Osteocyte (in vitro differentiated cells): ENCODE measurements at regions not wholly inside any gene's neighbourhood (a gene's known extent, or its start where the extent isn't known, plus 50 kb on each side); places are given as distances from the start of the nearest gene placed in this dataset.

Experiments
- DNase-seq: peaks from one replicate; pipeline ENCODE4 v3.0.0; 2021; ENCODE audit warnings: mixed read lengths; ENCODE audit not compliant: unreplicated experiment; ENCODE audit errors: extremely low spot score
- H3K27ac Mint-ChIP-seq: one replicate; pipeline ENCODE4 v1.8.0; 2021; ENCODE audit warnings: mild to moderate bottlenecking, mixed read lengths; ENCODE audit not compliant: unreplicated experiment
- H3K27me3 Mint-ChIP-seq: one replicate; pipeline ENCODE4 v1.8.0; 2021; ENCODE audit warnings: mixed read lengths; ENCODE audit not compliant: unreplicated experiment
- H3K36me3 Mint-ChIP-seq: one replicate; pipeline ENCODE4 v1.8.0; 2021; ENCODE audit warnings: mixed read lengths; ENCODE audit not compliant: unreplicated experiment
- H3K4me1 Mint-ChIP-seq: one replicate; pipeline ENCODE4 v1.8.0; 2021; ENCODE audit warnings: mixed read lengths; ENCODE audit not compliant: unreplicated experiment
- H3K4me3 Mint-ChIP-seq: one replicate; pipeline ENCODE4 v1.8.0; 2021; ENCODE audit warnings: mild to moderate bottlenecking, moderate library complexity, mixed read lengths; ENCODE audit not compliant: unreplicated experiment
- H3K9me3 Mint-ChIP-seq: one replicate; pipeline ENCODE4 v1.8.0; 2021; ENCODE audit warnings: mixed read lengths; ENCODE audit not compliant: unreplicated experiment
- TF ChIP-seq, protein P1 (sequence below): fragments of 200-600 bp; sonication (generic); IDR thresholded peaks from 2 replicates; pipeline ENCODE4 v1.5.0; 2021; ENCODE audit warnings: antibody characterized with exemption, mild to moderate bottlenecking, moderate library complexity

DNA sequence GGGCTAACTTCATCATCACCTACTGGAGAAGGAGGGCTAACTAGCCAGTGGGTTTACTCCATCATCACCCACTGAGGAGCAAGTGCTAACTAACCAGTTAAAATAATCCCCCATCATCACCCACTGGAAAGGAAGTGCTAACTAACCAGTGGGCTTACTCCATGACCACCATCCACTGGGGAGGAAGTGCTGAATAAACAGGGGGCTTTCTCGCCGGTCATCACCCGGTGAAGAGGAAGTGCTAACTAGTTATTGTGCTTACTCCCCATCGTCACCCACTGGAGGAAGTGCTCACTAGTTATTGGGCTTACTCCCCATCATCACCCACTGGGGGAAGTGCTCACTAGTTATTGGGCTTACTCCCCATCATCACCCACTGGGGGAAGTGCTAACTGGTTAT is 124.4 kb upstream of the SALL3 start:
- H3K27ac Mint-ChIP-seq: no peak overlapping the region
- TF ChIP-seq, protein P1, sequence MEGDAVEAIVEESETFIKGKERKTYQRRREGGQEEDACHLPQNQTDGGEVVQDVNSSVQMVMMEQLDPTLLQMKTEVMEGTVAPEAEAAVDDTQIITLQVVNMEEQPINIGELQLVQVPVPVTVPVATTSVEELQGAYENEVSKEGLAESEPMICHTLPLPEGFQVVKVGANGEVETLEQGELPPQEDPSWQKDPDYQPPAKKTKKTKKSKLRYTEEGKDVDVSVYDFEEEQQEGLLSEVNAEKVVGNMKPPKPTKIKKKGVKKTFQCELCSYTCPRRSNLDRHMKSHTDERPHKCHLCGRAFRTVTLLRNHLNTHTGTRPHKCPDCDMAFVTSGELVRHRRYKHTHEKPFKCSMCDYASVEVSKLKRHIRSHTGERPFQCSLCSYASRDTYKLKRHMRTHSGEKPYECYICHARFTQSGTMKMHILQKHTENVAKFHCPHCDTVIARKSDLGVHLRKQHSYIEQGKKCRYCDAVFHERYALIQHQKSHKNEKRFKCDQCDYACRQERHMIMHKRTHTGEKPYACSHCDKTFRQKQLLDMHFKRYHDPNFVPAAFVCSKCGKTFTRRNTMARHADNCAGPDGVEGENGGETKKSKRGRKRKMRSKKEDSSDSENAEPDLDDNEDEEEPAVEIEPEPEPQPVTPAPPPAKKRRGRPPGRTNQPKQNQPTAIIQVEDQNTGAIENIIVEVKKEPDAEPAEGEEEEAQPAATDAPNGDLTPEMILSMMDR: no peak
- H3K27me3 Mint-ChIP-seq: no peaks in the 10 kb centered on the region
- DNase-seq: peak; percentile 65
- H3K9me3 Mint-ChIP-seq: peaks cover 35% of the 10 kb centered on the region
- no peaks in the 10 kb centered on the region for H3K36me3 Mint-ChIP-seq
- H3K4me1 Mint-ChIP-seq: no peaks in the 10 kb centered on the region
- no peak overlapping the region for H3K4me3 Mint-ChIP-seq

DNA sequence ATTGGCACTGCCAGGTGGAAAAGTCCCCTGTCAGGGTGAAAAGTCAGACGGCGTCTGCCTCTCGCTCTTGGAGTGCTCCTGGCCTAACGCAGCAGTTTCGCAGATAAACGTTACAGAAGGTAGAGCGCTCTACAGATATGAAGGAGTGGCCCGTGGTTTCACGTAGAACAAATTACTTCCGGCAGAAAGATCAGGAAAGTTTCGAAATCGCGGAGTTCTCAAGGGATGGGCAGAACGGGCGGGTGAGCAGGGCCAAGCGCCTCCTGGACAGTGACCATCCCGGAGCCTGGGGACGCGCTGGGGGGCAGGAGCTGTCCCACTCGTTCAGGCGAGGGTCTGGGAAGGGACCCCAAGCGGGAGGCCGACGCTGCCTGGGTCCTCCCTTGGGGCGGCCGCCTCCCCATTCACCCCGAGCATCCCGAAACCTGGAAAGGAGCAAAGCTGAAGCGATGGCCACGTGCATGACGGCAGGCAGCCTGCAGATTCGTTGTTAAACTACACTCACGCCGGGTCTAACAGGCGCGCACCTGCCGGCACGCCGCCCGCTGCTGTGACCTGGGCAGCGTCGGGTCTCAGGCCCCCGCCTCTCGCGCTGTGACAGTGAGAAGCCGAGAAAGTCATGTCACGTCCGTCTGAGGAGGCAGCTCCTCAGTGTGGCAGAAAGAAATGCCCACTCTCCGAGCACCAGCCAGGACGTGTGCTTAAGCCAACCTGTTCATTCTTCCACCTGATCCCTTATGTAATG is 122.9 kb upstream of the SALL3 start:
- Mint-ChIP-seq H3K27ac (no peak overlapping the region), H3K4me3 (no peak overlapping the region), H3K9me3 (peaks cover 43% of the 10 kb centered on the region), H3K27me3 (no peaks in the 10 kb centered on the region), H3K4me1 (no peaks in the 10 kb centered on the region), H3K36me3 (no peaks in the 10 kb centered on the region)
- DNase-seq: peak; percentile 71
- TF ChIP-seq, protein P1: no peak

DNA sequence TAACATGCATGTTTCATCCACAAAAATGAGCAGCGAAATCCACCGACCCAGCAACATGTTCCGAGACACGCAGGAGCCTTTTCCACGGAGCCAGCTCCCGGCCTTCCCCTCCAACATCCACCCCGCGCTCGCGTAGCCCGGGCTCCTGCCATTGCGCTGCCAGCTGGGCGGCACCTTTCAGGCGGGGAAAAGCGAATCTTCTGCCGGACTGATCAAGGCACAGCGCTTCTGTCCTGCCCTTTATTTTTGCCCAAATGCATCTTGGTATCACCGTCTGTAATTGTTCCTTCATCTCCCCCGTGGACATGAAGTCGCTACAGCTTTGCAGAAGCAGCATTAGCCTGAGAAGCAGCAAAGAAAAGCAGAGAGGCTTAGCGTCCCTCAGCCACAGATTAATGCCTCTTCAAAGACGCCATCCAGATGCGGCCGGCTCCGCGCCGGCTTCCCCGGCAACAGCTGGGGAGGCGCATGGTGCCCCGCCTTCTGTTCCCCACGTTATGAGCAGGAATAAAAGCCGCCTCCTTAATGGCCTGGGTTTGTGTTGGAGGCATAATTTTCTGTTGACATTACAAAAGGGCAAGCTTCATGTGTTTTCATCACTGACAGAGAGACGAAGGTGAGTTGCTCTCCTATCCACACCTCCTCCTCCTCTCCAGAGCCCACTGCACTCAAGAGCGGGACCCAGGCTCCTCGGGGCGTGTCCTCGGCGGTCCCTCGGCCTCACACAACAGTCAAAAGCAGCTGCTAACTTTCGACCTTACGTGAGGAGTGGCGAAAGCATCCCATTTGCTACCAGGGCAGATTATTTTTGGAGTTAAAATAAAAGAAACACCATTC is 122.1 kb upstream of the SALL3 start:
- Mint-ChIP-seq H3K4me3 (no peak overlapping the region), H3K4me1 (no peaks in the 10 kb centered on the region), H3K36me3 (no peaks in the 10 kb centered on the region), H3K9me3 (peaks cover 38% of the 10 kb centered on the region), H3K27me3 (no peaks in the 10 kb centered on the region), H3K27ac (no peak overlapping the region)
- TF ChIP-seq, protein P1: no peak
- DNase-seq: no peak

DNA sequence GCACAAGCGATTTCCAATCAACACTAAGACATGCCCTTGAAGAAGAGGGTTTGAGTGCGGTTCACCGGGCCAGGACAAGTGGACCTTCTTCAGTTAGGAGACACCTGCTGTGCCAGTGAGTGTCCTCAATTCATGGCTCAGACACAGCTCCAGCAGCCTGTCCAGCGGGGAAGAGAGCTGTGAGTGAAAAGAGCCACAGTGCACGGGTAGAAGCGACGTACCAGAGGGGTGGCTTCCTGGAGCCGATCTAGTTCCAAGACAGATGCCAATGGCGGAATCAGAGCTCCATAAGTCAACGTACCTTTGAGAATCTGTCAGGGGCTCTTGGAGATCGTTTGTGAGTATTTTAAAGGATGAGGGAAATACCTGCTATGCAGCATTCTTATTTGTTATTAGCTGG is 119.9 kb upstream of the SALL3 start:
- Mint-ChIP-seq H3K27ac (no peak overlapping the region), H3K9me3 (peaks cover 41% of the 10 kb centered on the region), H3K27me3 (no peaks in the 10 kb centered on the region), H3K4me3 (no peak overlapping the region), H3K4me1 (no peaks in the 10 kb centered on the region), H3K36me3 (no peaks in the 10 kb centered on the region)
- no peak for DNase-seq
- TF ChIP-seq, protein P1: no peak

DNA sequence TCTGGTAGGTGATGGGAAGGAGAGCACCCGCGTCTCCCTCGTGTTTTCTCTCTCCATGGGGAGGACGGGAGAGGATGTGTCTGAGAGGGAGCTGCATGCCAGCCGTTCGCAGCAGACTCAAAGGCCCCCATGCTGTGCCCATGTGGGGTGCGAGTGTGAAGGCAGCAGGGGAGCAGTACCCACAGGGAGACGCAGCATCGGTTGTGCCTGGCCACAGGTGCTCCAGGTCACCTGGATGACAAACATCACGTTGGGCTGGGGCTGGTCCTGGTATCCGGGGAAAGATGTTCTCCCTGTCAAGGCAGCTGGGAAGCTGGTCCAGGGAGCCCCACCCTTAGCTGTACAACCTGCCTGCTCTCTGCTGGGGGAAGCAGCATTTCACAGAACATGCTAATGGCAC is 119.5 kb upstream of the SALL3 start:
- no peaks in the 10 kb centered on the region for H3K4me1 Mint-ChIP-seq
- H3K4me3 Mint-ChIP-seq: no peak overlapping the region
- TF ChIP-seq, protein P1: no peak
- DNase-seq: no peak
- H3K9me3 Mint-ChIP-seq: peaks cover 42% of the 10 kb centered on the region
- no peaks in the 10 kb centered on the region for H3K36me3 Mint-ChIP-seq
- no peak overlapping the region for H3K27ac Mint-ChIP-seq
- H3K27me3 Mint-ChIP-seq: no peaks in the 10 kb centered on the region
